OCI-LY3 (cell line): ENCODE measurements at regions not wholly inside any gene's neighbourhood (a gene's known extent, or its start where the extent isn't known, plus 50 kb on each side); places are given as distances from the start of the nearest gene placed in this dataset.
"Not testable (repeated sequence)": the region's sequence is repeated elsewhere in the genome, so short reads cannot be mapped to it uniquely, and the experiment has no call there.

Source experiments
- H2AFZ ChIP-seq: fragments of 200-600, 300-600 bp; shearing (Covaris generic); 2 replicates; pipeline ENCODE4 v1.6.0; 2014; ENCODE audit warnings: antibody characterized with exemption, low read depth, low read length
- H3K27ac ChIP-seq: fragments of 200-600, 300-600 bp; sonication (generic); 2 replicates; pipeline ENCODE4 v1.5.1; 2014; ENCODE audit warnings: mild to moderate bottlenecking, low read length, moderate library complexity, mixed read lengths
- H3K27me3 ChIP-seq: fragments of 200-600, 300-600 bp; sonication (generic); 2 replicates; pipeline ENCODE4 v1.6.1; 2014; ENCODE audit warnings: low read depth, low read length, mixed read lengths
- H3K36me3 ChIP-seq: fragments of 200-600, 300-600 bp; sonication (generic); replicated peaks from 2 replicates; pipeline ENCODE3; 2014; ENCODE audit warnings: low read depth, low read length, mixed read lengths
- H3K4me1 ChIP-seq: fragments of 300-600, 200-600 bp; sonication (generic); 2 replicates; pipeline ENCODE4 v1.6.1; 2014; ENCODE audit warnings: low read length, mixed read lengths
- H3K4me2 ChIP-seq: fragments of 200-600, 300-600 bp; sonication (generic); 2 replicates; pipeline ENCODE4 v1.6.1; 2014; ENCODE audit warnings: low read length, mixed read lengths
- H3K4me3 ChIP-seq: fragments of 300-600, 200-600 bp; sonication (generic); 2 replicates; pipeline ENCODE4 v1.5.1; 2014; ENCODE audit warnings: antibody characterized with exemption, mild to moderate bottlenecking, low read length, moderate library complexity
- H3K79me2 ChIP-seq: fragments of 300-600, 200-600 bp; shearing (Covaris generic); 2 replicates; pipeline ENCODE4 v1.6.1; 2014; ENCODE audit warnings: mild to moderate bottlenecking, low read length, mixed read lengths
- H3K9ac ChIP-seq: fragments of 300-600, 200-600 bp; shearing (Covaris generic); 2 replicates; pipeline ENCODE4 v1.6.0; 2014; ENCODE audit warnings: mild to moderate bottlenecking, low read length, moderate library complexity
- H3K9me3 ChIP-seq: fragments of 200-600, 300-600 bp; shearing (Covaris generic); 2 replicates; pipeline ENCODE4 v1.6.1; 2014; ENCODE audit warnings: low read length, mixed read lengths; ENCODE audit not compliant: insufficient read depth
- H4K20me1 ChIP-seq: fragments of 200-600, 300-600 bp; sonication (generic); 2 replicates; pipeline ENCODE4 v1.6.1; 2016; ENCODE audit warnings: low read length, mixed read lengths; ENCODE audit not compliant: insufficient read depth
- EZH2phosphoT487 ChIP-seq: fragments of 200-600 bp; shearing (Covaris generic); IDR thresholded peaks from 2 replicates; pipeline ENCODE4 v1.6.1; 2018; ENCODE audit warnings: antibody characterized with exemption, mixed run types, low read depth
- TF ChIP-seq, protein P1 (sequence below): fragments of 200-600, 300-600 bp; sonication (generic); IDR thresholded peaks from 2 replicates; pipeline ENCODE4 v1.5.1; 2014; ENCODE audit warnings: antibody characterized with exemption, low read length, low read depth

- no peaks in the 10 kb centered on the region for H4K20me1 ChIP-seq
- H3K27ac ChIP-seq, result peak overlapping the region; percentile 89
- H3K9ac ChIP-seq, result peak overlapping the region; percentile 52
- H3K79me2 ChIP-seq, result no peaks in the 10 kb centered on the region
- H3K36me3 ChIP-seq, result no peaks in the 10 kb centered on the region
- no peaks in the 10 kb centered on the region for H3K27me3 ChIP-seq
- peak overlapping the region; percentile 72 for H3K4me3 ChIP-seq
- H2AFZ ChIP-seq, result peak overlapping the region; percentile 69; the same call in 1 of the 2 replicates
- H3K4me2 ChIP-seq, result peak overlapping the region; percentile 80
- H3K4me1 ChIP-seq, result peaks cover 46% of the 10 kb centered on the region
- TF ChIP-seq, protein P1, sequence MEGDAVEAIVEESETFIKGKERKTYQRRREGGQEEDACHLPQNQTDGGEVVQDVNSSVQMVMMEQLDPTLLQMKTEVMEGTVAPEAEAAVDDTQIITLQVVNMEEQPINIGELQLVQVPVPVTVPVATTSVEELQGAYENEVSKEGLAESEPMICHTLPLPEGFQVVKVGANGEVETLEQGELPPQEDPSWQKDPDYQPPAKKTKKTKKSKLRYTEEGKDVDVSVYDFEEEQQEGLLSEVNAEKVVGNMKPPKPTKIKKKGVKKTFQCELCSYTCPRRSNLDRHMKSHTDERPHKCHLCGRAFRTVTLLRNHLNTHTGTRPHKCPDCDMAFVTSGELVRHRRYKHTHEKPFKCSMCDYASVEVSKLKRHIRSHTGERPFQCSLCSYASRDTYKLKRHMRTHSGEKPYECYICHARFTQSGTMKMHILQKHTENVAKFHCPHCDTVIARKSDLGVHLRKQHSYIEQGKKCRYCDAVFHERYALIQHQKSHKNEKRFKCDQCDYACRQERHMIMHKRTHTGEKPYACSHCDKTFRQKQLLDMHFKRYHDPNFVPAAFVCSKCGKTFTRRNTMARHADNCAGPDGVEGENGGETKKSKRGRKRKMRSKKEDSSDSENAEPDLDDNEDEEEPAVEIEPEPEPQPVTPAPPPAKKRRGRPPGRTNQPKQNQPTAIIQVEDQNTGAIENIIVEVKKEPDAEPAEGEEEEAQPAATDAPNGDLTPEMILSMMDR, result no peak
- no peak for TF ChIP-seq EZH2phosphoT487
- H3K9me3 ChIP-seq, result no peaks in the 10 kb centered on the region
These were observed 74.6 kb upstream of the LYZL2 start for GRCh38 chr10:30704026-30704600.

DNA sequence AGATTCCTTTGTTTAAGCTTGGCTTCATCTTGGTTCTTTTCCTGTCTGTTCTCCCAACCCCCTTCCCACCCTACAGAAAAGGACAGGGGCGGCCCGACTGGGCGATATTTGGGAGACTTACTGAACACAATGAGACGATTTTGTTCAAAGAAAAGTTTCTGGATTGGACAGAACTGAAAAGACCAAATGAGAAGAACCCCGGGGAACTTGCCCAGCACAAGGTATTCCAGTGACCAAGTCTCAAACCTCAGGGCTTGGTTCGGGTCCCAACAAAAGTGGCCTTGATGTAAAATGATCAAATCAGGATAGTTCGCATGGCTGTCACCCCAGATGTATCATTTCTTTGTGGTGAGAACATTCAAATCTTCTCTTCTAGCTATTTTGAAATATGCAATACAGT lies 73.9 kb upstream of the LYZL2 start:
- H4K20me1 ChIP-seq, H3K36me3 ChIP-seq, H3K9ac ChIP-seq, H3K9me3 ChIP-seq, H3K27ac ChIP-seq, H3K4me2 ChIP-seq, H3K79me2 ChIP-seq, H3K27me3 ChIP-seq, H3K4me3 ChIP-seq, H2AFZ ChIP-seq: not testable (repeated sequence)
- H3K4me1 ChIP-seq, result peaks cover 46% of the 10 kb centered on the region

- H3K27me3 ChIP-seq, result no peaks in the 10 kb centered on the region
- peaks cover 46% of the 10 kb centered on the region for H3K4me1 ChIP-seq
- H3K9me3 ChIP-seq, result no peaks in the 10 kb centered on the region
- TF ChIP-seq EZH2phosphoT487, result no peak
- TF ChIP-seq, protein P1, result no peak
- H3K4me2 ChIP-seq, result no peak overlapping the region
- H3K79me2 ChIP-seq, result no peaks in the 10 kb centered on the region
- H3K4me3 ChIP-seq, result no peak overlapping the region
- H3K36me3 ChIP-seq, result no peaks in the 10 kb centered on the region
- no peak overlapping the region for H3K9ac ChIP-seq
- H3K27ac ChIP-seq, result no peak overlapping the region
- H2AFZ ChIP-seq, result no peak overlapping the region
- no peaks in the 10 kb centered on the region for H4K20me1 ChIP-seq
These were observed 73.3 kb upstream of the LYZL2 start for GRCh38 chr10:30702860-30703259.

DNA sequence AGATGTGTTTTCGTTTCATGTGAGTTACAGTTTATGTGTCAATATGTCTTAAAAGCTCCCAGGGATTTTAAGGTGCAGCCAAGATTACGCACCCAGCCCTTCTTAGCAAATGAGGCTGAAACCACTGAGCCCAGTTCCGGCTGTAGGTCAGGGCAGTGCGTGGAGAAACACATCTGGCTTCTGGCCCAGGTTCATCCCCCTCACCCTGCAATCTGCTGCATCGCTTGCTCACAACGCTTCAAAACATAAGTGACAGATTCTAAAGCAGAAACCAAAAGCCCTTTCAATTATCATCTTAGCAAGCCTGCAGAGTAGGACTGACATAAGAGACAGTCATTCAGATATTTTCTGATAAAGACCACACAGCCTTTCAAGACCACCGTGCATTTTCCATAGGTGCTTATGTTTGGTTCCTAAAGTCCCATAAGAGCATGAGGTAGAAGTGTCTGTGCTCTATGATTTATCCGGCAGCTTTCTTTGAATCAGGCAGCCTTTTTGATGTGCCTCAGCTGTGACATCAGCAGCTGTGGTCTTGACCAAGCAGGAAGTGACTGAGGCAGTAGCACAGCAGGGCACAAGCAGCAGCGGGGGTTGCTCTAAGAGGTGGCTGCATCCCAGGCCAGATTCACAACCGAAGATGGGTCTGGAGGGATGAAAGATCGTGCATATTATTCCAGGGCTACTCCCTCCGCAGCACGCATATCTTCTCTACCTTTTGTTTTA lies 72.1 kb upstream of the LYZL2 start:
- Histone ChIP-seq H3K9me3 (no peaks in the 10 kb centered on the region), H3K4me1 (peaks cover 43% of the 10 kb centered on the region), H3K36me3 (no peaks in the 10 kb centered on the region), H3K4me3 (peak overlapping the region; percentile 71), H3K79me2 (no peaks in the 10 kb centered on the region), H3K27ac (peak overlapping the region; percentile 82), H3K4me2 (peak overlapping the region; percentile 91), H2AFZ (peak overlapping the region; percentile 93), H3K27me3 (no peaks in the 10 kb centered on the region), H4K20me1 (no peaks in the 10 kb centered on the region), H3K9ac (peak overlapping the region; percentile 51)
- TF ChIP-seq, protein P1, result no peak
- TF ChIP-seq EZH2phosphoT487, result no peak
